ENCODE measurements at regions not wholly inside any gene's neighbourhood (a gene's known extent, or its start where the extent isn't known, plus 50 kb on each side); places are given as distances from the start of the nearest gene placed in this dataset.

DNA sequence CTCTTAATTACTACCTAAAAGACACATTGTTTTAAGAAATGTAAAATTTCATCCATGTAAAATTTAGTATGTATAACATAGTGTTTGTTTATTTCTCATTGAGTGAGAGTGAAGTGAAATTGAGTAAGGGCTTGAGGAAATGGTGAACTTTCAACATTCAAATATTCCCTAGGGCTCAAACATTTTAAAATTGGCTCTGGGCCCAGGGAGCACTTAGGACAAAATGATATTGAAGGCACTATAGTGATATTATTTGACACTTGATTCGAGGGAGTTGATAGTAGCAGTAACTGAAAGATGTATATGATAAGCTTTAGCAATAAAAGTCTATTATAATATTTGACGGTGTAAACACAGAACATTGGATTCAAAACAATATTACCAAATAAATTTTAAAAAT is 1244.0 kb upstream of the TENM3 start:
- TF ChIP-seq, protein P1, sequence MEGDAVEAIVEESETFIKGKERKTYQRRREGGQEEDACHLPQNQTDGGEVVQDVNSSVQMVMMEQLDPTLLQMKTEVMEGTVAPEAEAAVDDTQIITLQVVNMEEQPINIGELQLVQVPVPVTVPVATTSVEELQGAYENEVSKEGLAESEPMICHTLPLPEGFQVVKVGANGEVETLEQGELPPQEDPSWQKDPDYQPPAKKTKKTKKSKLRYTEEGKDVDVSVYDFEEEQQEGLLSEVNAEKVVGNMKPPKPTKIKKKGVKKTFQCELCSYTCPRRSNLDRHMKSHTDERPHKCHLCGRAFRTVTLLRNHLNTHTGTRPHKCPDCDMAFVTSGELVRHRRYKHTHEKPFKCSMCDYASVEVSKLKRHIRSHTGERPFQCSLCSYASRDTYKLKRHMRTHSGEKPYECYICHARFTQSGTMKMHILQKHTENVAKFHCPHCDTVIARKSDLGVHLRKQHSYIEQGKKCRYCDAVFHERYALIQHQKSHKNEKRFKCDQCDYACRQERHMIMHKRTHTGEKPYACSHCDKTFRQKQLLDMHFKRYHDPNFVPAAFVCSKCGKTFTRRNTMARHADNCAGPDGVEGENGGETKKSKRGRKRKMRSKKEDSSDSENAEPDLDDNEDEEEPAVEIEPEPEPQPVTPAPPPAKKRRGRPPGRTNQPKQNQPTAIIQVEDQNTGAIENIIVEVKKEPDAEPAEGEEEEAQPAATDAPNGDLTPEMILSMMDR (IDR thresholded peaks at IDR 0.05; ENCODE audit: borderline replicate concordance, extremely low read depth, low read length, poor library complexity, severe bottlenecking) = no peak
- TF ChIP-seq EZH2 (IDR thresholded peaks at IDR 0.05; ENCODE audit: borderline replicate concordance, low read depth, low read length, severe bottlenecking) = no peak
